HG02588 (cell line): ENCODE measurements at regions not wholly inside any gene's neighbourhood (a gene's known extent, or its start where the extent isn't known, plus 50 kb on each side); places are given as distances from the start of the nearest gene placed in this dataset.
"Not testable (repeated sequence)": the region's sequence is repeated elsewhere in the genome, so short reads cannot be mapped to it uniquely, and the experiment has no call there.

Source experiments
- ATAC-seq: cut with Tn5 transposase; IDR thresholded peaks from one replicate; pipeline ENCODE4 v1.9.1; 2021; ENCODE audit warnings: mild to moderate bottlenecking, moderate library complexity; ENCODE audit not compliant: unreplicated experiment

DNA sequence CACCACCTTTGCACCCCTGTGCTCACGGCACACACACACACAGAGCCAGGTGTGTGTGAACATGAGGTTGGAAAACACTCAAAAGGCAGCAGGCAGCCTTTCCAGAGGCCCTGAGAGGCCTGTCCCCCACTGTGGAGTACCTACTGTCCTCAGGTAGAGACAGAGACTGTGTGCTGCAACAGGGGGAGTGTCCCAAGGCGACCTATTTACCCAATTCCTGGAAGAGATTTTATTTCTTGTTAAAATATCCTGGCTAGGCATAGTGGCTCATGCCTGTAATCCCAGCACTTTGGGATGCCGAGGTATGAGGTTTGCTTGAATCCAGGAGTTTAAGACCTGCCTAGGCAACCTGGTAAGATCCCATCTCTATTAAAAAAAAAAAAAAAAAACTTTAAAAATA lies 108.5 kb downstream of the COPRS start:
- ATAC-seq: no peak

DNA sequence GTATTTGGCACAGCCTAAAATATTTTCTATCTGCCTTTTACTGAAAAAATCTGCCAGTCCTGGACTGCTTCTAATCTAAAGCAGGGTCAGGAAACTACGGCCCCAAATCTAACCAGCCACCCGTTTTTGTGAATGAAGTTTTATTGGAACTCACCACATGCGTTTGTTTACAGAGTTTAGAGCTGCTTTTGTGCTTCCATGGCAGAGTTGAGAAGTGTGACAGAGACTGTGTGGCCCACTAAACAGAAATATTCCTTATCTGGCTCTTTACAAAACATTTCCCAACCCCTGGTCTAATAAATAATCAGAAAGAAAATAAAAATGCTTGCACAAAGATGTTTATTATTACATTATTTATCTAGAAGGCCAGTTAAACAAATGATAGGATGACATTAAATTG lies 110.2 kb downstream of the COPRS start:
- no peak for ATAC-seq

DNA sequence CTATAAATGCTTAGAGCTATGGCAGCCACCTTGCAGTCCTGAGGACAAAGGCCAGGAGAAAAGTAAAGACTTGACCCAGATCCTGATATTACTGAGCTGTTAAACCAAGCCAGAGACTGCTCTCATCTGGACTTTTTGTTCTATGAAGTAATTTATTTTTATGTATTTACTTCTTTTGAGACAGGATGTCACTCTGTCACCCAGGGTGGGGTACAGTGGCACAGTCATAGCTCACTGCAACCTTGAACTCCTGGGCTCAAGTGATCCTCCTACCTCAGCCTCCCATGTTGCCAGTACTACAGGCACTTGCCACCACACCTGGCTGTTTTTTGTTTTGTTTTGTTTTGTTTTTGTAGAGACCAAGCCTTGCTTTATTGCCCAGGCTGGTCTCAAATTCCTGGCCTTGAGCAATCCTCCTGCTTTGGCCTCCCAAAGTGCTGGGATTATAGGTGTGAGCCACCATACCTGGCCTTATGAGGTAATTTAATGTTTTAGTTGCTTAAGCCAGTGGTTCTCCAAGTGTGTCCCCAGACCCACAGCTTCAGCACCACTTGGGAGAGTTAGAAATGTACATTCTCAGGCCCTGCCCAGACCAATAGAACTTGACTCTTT lies 112.1 kb downstream of the COPRS start:
- ATAC-seq: no peak

DNA sequence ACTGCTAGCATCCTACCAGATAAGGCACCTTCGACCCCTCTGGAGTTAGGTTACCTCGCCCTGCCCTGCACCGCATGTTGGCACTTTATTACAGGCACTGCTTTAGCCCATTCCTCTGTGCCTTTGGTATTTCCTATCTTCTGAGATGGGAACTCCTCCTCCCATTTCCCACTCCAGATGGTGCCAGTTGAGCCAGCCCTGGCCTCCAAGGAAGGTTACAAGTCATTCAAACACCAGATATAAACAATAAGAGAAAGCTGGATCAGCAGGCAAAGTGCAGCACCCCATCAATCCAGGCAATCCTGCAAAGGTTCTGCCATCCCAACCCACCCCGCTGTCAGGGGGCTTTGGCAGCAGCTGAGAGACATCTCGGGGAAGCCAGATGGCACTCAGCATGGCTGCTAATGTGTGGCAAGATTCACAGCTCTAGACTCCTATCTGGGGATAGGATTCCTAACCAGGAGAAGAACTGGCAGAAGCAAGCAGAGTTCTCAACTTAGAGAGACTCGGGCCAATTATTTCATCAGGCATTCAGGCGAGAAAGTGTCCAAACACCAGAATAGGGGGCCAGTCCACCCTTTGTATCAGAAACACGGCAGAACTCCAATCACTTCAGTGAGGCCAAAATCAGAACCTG lies 113.0 kb downstream of the COPRS start:
- no peak for ATAC-seq

DNA sequence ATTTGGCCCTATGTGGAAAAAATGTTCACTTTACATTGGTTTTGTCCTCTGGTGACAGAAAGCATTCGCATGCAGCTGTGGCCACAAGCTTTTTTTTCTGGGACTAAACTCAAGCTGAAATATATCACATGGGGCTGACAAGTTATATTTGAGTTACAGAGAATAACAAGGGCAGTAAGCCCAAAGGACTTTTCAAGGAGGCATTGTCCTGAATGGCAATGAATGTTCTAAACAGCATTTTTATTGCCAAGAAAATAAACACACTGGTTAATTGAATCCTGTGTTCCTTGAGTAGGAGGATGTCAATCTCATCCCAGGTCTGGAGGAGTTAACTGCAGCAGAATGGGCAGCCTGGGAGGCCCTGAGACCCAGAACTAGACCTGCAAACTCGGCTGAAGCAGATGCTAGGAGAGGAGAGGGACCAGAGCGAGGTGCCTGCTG lies 114.5 kb downstream of the COPRS start:
- ATAC-seq: no peak

DNA sequence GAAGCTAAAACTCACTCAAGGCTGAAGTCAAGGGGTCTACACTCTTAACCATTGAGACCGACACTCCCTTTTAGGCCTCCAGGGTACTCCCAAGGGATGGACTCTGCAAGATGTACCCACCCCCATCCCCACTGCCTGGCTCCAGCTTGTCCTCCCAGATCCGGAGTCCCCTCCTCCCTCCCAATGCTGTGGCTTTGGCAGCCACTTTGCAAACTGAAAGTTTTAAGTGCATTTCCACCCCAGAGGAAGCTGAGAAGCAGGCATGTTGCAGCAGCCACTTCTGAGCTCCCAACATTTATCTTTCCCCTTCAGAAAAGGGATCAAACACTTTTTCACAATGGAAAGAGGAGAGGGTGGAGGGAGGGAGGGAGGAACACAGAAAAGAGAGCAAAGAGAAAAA lies 115.2 kb downstream of the COPRS start:
- ATAC-seq: no peak

DNA sequence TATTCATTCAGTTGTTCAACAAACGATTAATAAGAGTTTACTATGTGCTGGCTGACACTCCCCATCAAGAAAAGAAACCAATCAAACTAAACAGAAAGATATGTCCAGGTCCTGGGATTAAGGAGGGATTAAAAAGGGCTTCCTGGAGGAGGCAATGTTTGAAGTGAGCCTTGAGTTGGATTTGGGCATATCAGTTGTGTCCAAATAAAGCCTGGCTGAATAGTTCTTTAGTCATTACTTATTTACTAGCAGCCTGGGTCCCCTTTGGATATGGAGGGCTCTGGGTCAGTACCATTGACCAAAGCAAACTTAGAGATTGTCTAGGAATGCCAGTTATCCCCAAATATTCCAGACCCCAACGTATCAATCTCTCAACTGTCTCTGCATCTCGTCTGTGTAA lies 117.7 kb downstream of the COPRS start:
- no peak for ATAC-seq

DNA sequence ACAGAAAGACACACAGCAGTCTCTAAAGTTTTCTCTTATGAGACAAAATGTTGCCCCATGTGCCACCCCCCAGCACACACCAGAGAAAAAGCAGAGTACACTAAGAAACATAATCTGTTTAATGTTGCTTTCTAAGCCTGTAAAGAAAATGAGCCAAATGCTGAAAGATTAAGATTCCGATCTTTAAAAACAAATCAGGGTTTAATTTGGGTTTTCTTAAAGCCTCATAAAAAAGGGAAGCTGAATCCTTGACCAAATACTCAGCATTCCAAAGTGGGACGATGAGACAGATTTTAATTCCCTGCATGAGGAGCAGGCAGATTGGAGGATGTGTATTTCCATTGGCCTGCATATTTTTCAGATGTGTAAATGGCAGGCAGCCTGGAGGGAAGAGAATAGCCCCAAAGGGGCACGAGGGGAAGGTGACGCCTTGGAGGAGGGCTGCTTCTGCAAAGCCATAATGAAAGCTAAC lies 118.4 kb downstream of the COPRS start:
- ATAC-seq: no peak

DNA sequence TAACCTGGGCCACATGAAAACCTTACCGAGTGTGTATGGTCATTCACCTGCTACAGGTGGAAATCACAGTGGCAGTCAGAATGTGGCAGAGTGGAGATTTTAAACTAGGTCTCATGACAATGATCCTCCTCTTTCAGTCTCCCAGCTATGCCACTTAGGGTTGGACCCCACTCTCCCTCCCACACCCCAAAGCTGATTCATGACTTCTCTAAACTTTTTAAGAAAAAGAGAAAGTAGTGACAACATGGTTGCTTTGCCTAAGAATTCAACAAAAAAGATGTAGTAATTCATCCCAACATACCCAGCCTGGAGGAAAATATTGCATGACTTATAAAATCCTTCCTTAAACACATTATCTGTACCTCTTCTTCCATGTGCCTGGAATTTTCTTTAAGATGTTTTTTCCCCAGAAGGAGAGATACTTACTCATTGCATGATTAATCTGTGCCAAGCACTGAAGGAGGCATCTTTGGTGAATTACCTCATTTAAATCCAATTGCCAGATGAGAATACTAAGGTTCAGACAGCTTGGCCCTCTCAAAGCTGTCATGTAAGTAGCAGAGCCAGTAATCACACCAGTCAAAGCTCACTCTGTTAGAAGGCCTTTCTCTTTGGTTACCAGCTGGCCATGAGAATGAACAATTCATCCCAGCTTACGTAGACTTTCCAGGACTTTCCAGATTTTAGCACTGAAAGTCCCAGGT lies 119.9 kb downstream of the COPRS start:
- ATAC-seq: no peak

DNA sequence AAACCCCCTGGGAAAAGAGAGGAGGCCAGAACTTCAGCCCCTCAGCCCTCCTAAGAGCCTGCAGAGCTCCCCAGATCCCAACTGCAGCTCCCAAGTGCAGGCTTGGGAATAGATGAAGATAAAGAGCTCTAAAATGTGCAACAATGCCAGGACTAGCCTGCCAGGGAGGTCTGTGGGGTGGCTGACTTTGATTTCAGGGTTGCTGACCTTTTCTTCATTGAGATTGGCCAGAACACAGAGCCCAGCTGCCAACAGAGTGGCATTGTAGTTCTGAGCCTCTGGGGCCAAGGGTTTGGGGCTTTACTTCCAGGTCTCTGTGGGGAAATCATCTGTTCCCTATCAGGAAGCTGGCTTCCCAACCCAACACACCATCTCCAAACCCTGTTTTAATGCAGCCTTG lies 120.6 kb downstream of the COPRS start:
- ATAC-seq: no peak

DNA sequence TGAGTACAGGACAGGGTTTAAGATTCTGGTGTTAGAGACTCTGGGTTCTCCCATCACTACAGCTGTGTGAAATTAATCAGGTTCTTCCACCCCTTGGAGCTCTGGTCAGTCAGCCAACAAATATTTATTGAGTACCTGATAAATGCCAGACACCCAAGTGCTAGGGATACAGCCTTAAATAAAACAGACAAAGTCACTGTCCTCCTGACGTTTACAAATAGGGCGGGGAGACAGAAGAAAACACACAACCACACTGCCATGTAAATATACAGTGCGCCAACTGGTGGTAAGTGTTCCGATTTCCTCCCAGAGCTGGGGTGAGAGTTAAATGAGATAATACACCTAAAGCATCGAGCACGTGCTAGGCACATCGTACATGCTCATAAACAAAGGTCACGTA lies 121.0 kb downstream of the COPRS start:
- ATAC-seq: no peak

DNA sequence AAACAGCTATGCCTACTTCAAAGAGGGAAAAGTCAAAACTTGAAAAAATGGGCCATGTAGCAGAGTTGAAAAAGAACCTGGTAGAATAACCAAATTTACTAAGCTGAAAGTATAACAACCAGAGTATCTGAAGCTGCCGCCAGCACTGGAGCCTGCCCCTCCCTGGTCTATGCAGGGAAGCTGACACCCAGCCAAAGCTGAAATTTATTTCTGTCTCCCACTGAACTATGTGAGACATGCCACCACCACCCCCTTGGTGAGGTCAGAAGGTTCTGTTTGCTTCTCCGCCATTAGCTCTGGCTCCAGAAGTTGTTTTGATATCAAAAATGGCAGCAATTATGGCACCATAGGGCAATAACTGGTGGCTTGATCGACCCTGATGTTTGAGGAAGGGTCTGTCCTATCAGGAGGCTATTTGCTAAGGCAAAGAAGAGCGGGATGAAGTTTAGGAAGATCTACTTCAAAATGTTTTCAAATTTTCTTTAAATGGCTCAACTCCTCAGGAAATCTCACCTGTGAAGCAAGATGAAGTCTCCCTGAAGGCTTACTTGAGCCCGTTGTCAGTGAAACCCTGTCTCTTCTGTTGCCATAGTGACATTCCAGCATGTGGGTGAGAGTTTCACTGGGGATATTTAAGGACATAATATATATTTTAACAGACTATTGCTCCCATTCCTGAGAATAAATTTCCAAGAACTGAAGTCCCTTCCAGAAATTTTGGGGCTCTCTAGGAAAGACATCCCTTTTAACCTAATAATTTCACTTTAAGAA lies 122.0 kb downstream of the COPRS start:
- ATAC-seq: no peak

DNA sequence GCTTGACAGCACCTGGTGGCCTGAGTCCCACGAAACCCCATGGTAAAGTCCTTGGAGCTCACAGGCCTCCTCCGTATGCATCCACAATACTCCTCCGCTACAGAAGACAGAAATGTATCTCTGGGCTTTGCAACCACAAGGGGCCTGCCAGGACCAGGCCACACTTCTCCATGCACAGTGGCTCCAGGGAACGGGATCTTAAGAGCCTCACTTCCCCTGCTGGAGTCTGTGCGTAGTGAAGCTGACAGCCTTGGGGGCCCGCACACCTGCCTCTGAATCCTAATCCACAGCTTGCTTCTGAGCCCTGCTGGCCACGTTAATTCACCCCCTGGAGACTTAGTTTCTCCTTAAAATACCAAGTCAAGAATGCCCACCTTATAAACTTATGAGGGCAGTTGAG lies 125.7 kb downstream of the COPRS start:
- no peak for ATAC-seq

DNA sequence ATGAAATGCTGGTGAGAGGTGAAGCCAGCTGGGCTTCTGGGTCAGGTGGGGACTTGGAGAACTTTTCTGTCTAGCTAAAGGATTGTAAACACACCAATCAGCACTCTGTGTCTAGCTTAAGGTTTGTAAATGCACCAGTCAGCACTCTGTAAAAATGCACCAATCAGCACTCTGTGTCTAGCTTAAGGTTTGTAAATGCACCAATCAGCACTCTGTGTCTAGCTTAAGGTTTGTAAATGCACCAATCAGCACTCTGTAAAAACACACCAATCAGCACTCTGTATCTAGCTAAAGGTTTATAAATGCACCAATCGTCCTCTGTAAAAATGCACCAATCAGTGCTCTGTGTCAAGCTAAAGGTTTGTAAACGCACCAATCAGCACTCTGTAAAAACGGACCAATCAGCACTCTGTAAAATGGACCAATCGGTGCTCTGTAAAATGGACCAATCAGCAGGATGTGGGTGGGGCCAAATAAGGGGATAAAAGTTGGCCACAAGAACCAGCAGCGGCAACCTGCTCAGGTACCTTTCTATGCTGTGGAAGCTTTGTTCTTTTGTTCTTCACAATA lies 127.4 kb downstream of the COPRS start:
- ATAC-seq: not testable (repeated sequence)

DNA sequence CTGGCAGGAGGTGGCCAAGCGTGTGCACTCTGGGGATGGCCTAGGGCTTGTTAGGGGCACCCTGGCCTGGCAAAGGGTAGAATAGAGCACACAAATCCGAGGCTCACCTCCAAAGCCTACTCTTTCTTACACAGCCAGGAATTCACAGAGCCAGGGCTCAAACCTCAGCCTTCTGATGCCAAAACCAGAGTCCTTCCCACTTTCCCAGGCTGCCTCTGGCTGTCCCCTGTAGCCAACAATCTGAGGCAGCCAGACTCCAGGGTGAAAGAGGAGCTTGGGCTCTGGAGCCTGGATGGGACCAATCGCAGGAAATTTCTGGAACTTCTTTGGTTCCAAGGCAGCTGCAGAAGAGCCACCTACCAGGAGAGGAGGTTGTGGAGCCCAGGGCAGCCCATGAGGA lies 127.9 kb downstream of the COPRS start:
- ATAC-seq: no peak

DNA sequence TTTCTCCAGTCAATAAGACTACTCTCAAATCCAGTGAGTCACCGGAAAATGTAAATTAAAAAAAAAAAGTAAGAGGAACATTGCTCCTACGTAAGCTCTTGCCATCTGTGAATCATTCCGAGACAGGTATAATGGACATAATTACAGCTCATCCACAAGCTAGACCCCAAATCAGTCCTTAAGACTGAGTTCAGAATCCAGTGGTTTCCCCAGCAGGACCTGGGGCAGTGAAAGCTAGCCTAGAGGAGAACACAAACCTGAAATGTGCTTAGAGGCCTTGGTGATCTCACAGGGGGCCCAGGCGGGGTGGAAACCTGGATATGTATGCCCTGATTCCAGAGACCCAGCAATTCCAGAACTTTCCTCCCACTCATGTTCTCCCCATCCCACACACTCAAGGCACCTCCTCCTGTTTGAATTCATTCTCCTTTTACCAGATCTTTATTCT lies 132.0 kb downstream of the COPRS start:
- ATAC-seq: no peak

DNA sequence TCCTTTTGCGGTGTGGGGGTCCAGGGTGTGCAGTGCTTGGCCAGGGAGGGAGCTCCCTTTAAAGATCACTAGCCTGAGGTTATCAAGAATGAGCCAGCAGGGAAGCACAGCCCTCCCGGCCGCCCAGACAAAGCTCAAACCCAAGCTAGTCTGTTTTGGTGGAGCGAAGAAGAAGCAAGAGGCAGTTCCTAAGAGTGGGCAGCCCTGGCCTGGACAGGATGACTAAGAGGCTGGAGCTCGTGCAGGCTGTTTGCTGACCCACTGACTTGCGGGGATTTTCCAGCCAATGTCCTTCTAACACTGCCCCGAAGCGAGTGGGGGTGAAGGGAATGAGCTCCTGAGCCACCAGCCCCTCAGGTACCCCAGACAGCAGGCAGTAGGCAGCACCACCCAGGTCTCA lies 134.4 kb downstream of the COPRS start:
- ATAC-seq: no peak

DNA sequence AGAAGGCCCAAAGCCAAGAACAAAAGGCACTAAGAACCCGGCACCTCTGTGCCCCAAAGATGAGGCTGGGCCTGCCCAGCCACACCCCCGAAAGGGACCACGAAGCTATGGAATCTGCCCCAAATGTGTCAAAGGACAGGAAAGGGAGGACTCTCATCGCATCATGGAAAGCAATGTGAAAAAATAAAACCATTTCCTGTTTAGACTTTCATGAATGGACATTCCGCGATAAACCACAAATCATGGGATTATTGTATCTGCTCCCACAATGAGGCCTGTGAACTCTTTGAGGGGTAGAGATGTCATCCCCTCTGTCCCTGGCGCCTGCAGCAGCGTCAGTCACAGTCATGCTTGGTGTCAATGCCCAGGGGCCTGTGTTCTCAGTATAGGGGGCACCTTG lies 135.0 kb downstream of the COPRS start:
- ATAC-seq: no peak

DNA sequence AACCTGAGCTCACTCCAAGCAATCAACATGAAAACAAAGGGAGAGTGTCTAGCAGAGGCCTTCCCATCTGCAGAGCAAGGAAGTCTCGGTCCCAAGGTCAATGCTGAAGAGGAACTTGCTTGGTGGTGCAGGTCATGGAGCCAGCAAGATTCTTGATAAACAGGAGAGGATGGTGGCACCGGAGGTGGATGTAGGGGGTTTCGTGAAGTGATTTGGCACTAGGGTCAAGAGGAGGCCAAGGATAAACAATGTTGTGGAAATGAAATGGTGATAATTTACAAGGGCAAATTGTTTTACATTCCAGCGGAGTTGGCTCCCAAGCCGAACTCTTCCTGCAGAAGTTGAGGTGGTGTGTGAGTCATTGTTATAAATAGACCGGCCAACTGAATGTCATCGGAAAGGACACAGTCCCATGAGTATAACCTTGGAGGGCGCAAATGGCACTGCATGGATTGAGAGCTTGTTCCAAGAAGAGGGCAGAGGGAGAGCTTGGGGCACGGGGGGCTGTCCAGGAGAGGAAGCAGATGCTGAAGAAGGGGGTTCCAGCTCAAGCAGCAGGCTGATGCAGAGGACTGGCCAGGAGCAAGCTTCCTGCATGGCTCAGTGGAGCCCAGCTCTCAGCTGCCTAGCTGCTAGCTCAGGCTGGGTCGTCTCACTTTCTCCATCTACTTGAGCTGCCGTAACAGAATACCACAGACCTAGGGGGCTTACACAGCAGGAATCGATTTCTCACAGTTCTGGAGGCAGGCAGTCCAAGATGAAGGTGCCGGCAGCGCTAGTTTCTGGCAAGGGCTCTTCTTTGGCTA lies 136.6 kb downstream of the COPRS start:
- ATAC-seq: no peak

DNA sequence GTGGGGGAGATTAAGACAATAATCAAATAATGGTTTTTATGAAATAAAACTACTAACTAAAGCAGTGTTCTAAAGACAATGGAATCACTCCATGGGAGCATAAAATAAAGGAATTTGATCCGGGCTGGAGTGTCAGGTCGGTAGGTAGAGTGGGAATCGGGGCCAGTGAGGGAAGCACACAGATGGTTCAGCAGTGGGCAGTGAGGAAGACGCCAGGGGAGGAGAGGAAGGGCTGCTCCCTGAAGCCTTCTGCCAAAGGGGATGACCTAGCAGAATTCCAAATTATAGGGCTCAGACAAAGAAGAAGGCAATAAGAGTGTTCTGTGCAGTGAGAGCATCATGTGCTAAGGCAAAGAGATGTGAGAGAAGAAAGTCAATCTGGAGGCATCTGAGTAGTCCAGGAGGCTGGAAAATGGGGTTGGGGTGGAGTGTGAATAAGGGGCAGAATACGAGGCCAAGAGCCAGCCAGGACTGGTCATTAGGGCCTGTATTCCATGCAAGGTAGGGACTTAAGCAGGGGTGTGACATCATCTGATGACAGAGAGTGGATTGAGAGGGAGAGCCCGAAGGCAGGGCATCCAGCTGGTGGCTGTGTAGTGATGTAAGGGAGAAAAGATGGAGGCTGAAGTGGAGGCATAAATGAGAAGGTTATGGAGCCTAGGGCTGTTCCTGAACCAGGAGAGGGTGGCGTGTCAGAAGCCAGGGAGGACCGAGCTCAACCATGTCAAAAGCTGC lies 137.6 kb downstream of the COPRS start:
- no peak for ATAC-seq
